CD4-positive, alpha-beta T cell (primary cell): ENCODE measurements at regions not wholly inside any gene's neighbourhood (a gene's known extent, or its start where the extent isn't known, plus 50 kb on each side); places are given as distances from the start of the nearest gene placed in this dataset.

Experiments used
- ATAC-seq: fragments of 200-7000 bp; cut with Tn5 transposase; one replicate; pipeline ENCODE4 v1.10.0; 2022; ENCODE audit warnings: mild to moderate bottlenecking; ENCODE audit not compliant: poor library complexity
- CTCF ChIA-PET: fragments of 350-600 bp; sonication (Branson Sonifier 250); formaldehyde crosslinking; loops from one replicate; lab custom pipeline; 2021; ENCODE audit warnings: antibody characterized with exemption, inconsistent platforms; lab: Charles Lee
- POLR2A ChIA-PET: fragments of 350-600 bp; sonication (Branson Sonifier 250); formaldehyde crosslinking; loops from one replicate; lab custom pipeline; 2021; ENCODE audit warnings: antibody characterized with exemption, inconsistent platforms; lab: Charles Lee
- DNase-seq, 14 experiments: peaks; one replicate each; pipeline ENCODE4 v3.0.0-alpha.2; 2013 to 2020; ENCODE audit warnings: mixed read lengths in 2 of 14
- H3K27ac ChIP-seq, 2 donors: one replicate each; pipeline versions ENCODE4 v1.5.1 to v1.7.0; 2013; ENCODE audit warnings: low read length in 2 of 2, low read depth in 1 of 2, mild to moderate bottlenecking in 1 of 2
- H3K27me3 ChIP-seq, 2 experiments: 1 replicate in 1 of 2; 2 replicates in 1 of 2; pipeline versions ENCODE4 v1.6.1 to v1.7.0; 2013; ENCODE audit warnings: low read length in 2 of 2, control low read depth in 1 of 2, mild to moderate bottlenecking in 1 of 2, moderate library complexity in 1 of 2; ENCODE audit not compliant: insufficient read depth in 2 of 2, control insufficient read depth in 1 of 2
- H3K36me3 ChIP-seq: one replicate; pipeline ENCODE4 v1.6.1; 2013; ENCODE audit warnings: low read length, control low read depth; ENCODE audit not compliant: insufficient read depth
- H3K4me1 ChIP-seq: one replicate; pipeline ENCODE4 v1.6.1; 2013; ENCODE audit warnings: low read length, control low read depth; ENCODE audit not compliant: insufficient read depth
- H3K4me3 ChIP-seq: one replicate; pipeline ENCODE4 v1.5.1; 2013; ENCODE audit warnings: mild to moderate bottlenecking, low read length, moderate library complexity
- H3K9me3 ChIP-seq, 2 experiments: 1 replicate in 1 of 2; 2 replicates in 1 of 2; pipeline versions ENCODE4 v1.6.1 to v1.7.0; 2013; ENCODE audit warnings: low read length in 2 of 2, mild to moderate bottlenecking in 2 of 2, control low read depth in 1 of 2, moderate library complexity in 1 of 2; ENCODE audit not compliant: control insufficient read depth in 1 of 2, insufficient read depth in 1 of 2
- H3K27ac Mint-ChIP-seq: one replicate; pipeline ENCODE4 v1.8.0; 2020; ENCODE audit warnings: mixed read lengths
- H3K27me3 Mint-ChIP-seq: one replicate; pipeline ENCODE4 v1.8.0; 2021; ENCODE audit warnings: mixed read lengths
- H3K36me3 Mint-ChIP-seq: one replicate; pipeline ENCODE4 v1.8.0; 2021; ENCODE audit warnings: low read depth, mixed read lengths
- H3K4me1 Mint-ChIP-seq: one replicate; pipeline ENCODE4 v1.8.0; 2021; ENCODE audit warnings: low read depth, mixed read lengths
- H3K4me3 Mint-ChIP-seq: one replicate; pipeline ENCODE4 v1.8.0; 2020; ENCODE audit warnings: mild to moderate bottlenecking, mixed read lengths
- H3K9me3 Mint-ChIP-seq: one replicate; pipeline ENCODE4 v1.8.0; 2020; ENCODE audit warnings: mixed read lengths
- CTCF ChIP-seq: fragments of 200-600 bp; IDR thresholded peaks from one replicate; pipeline ENCODE4 v1.8.0; 2022; ENCODE audit warnings: antibody characterized with exemption, mild to moderate bottlenecking
- intact Hi-C, 2 experiments: fragments of 100-400 bp; cut with DNase I in 1 of 2; cut with micrococcal nuclease in 1 of 2; formaldehyde crosslinking; loops; one replicate each; pipeline versions ENCODE4 v1.15.1 to v1.9.0; 2023 to 2025; cut with DNase I, micrococcal nuclease

- CTCF ChIA-PET, result no interaction called here
These were observed 987.5 kb upstream of the NCAM2 start for GRCh38 chr21:20010691-20011200.

DNA sequence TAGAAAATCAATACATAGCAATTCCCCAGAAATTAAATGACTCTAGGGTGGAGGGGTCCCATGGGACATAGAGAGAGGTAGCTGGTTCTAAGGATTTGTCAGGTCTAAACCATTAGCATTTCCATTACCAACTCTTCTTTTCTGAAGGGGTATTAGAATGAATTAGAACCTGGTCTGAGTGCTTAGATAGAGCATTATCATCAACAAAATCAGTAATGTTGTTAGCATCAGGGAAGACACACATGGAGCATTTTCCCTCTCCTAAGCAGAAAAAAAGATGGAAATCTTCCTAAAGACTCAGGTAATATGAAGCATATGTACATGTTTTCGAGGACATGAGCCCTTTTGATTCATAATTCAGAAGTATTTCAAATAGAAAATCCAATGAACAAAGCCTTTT lies 984.4 kb upstream of the NCAM2 start:
- CTCF ChIA-PET, result no interaction called here
- peaks cover 2% of the 10 kb centered on the region for H3K9me3 Mint-ChIP-seq
- POLR2A ChIA-PET, result no interaction called here

More at GRCh38 chr21:20010691-20011200, 987.5 kb upstream of the NCAM2 start:
- Mint-ChIP-seq H3K9me3 (peaks cover 6% of the 10 kb centered on the region), H3K4me3 (no peak overlapping the region), H3K27me3 (no peaks in the 10 kb centered on the region), H3K4me1 (no peaks in the 10 kb centered on the region), H3K36me3 (no peaks in the 10 kb centered on the region), H3K27ac (no peak overlapping the region)
- Histone ChIP-seq H3K4me1 (no peaks in the 10 kb centered on the region), H3K4me3 (no peak overlapping the region), H3K27me3 (no peaks in the 10 kb centered on the region), H3K36me3 (no peaks in the 10 kb centered on the region), H3K27ac (no peak overlapping the region), H3K9me3 (peaks cover 0 to 8% of the 10 kb centered on the region in 2 experiments)
- intact Hi-C loops, result no loop called here
- TF ChIP-seq CTCF, result no peak
- DNase-seq (no peak), ATAC-seq (no peak)
- POLR2A ChIA-PET, result no interaction called here

DNA sequence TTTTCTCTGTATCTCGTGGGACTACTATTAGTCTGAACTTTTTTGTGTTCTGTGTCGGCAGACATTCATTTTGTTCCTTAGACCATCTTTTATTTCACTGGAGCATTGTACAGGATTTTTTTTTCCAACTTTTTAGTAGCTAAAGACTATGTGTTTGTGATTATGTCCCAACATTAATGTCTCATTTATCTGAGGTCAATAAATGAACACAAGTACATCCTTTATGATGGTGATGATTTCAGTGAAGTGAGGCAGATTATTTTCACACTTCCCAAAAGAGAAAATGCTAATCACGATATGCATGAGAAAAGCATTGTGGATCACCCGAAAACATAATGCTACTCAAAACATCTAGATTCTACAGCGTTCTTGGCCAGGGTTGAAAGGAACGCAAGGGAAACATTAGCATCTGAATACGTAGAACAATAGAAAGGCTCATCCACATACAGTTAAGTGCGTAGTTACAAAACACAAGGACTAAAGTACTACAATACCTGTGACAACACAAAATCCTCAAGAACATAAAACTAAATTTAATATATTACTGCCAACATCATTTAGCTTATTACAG lies 981.7 kb upstream of the NCAM2 start:
- Mint-ChIP-seq H3K9me3 (peaks cover 2% of the 10 kb centered on the region), H3K36me3 (no peaks in the 10 kb centered on the region), H3K27ac (no peak overlapping the region), H3K4me1 (no peaks in the 10 kb centered on the region), H3K27me3 (no peaks in the 10 kb centered on the region), H3K4me3 (no peak overlapping the region)
- Histone ChIP-seq H3K27ac (no peak overlapping the region), H3K36me3 (no peaks in the 10 kb centered on the region), H3K4me1 (no peaks in the 10 kb centered on the region), H3K27me3 (no peaks in the 10 kb centered on the region), H3K4me3 (no peak overlapping the region), H3K9me3 (peaks cover 0 to 15% of the 10 kb centered on the region in 2 experiments)
- TF ChIP-seq CTCF, result no peak
- POLR2A ChIA-PET, result no interaction called here
- no peak for ATAC-seq
- CTCF ChIA-PET, result no interaction called here
- no peak for DNase-seq
- intact Hi-C loops, result no loop called here

More for the DNA sequence above, 984.4 kb upstream of the NCAM2 start:
- H3K36me3 Mint-ChIP-seq, result no peaks in the 10 kb centered on the region
- no peak for TF ChIP-seq CTCF
- ATAC-seq (no peak), DNase-seq (no peak)
- H3K27me3 Mint-ChIP-seq, result no peaks in the 10 kb centered on the region
- no peaks in the 10 kb centered on the region for H3K4me1 ChIP-seq
- no peak overlapping the region for H3K27ac ChIP-seq
- H3K36me3 ChIP-seq, result no peaks in the 10 kb centered on the region
- H3K27ac Mint-ChIP-seq, result no peak overlapping the region
- H3K9me3 ChIP-seq, result peaks cover 0 to 15% of the 10 kb centered on the region in 2 experiments
- no peaks in the 10 kb centered on the region for H3K4me1 Mint-ChIP-seq
- no peaks in the 10 kb centered on the region for H3K27me3 ChIP-seq
- H3K4me3 Mint-ChIP-seq, result no peak overlapping the region
- intact Hi-C loops, result no loop called here
- H3K4me3 ChIP-seq, result no peak overlapping the region
